A549 (cell line): ENCODE measurements at regions not wholly inside any gene's neighbourhood (a gene's known extent, or its start where the extent isn't known, plus 50 kb on each side); places are given as distances from the start of the nearest gene placed in this dataset.

Experiments used
- POLR2A ChIP-seq: IDR thresholded peaks from 2 replicates; pipeline ENCODE4 v1.6.1; 2012; ENCODE audit warnings: mild to moderate bottlenecking, low read length
- RCOR1 ChIP-seq: fragments of 150-350 bp; IDR thresholded peaks from 2 replicates; pipeline ENCODE4 v1.6.1; 2014; ENCODE audit warnings: antibody characterized with exemption, low read length, low read depth
- TF ChIP-seq, protein P1 (sequence below): fragments of >200 bp; sonication (Bioruptor Twin); formaldehyde crosslinking; IDR thresholded peaks from 3 replicates; pipeline ENCODE4 v1.5.1; 2016
- TF ChIP-seq, protein P2 (sequence below): fragments of 200-600 bp; sonication (generic); IDR thresholded peaks from 2 replicates; pipeline ENCODE4 v1.6.1; 2016; ENCODE audit warnings: antibody characterized with exemption, mild to moderate bottlenecking, moderate library complexity

DNA sequence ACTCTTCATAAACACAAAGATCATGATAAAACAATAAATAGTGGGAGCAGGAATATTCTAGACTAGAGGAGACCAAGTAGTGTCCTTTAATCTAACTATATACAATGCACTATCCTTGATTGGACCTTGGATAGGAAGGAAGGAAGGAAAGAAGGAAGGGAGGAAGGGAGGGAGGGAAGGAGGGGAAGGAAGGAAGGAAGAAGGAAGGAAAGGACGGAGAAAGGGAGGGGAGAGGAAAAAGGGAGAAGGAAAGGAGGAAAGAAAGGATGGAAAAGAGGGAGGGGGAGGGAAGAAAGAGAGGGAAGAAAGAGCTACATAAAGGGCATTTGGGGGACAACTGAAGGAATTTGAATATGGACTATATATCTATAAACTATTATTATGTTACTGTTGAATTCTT, 95.0 kb upstream of the SMARCAD1 start:
- TF ChIP-seq POLR2A (no peak), RCOR1 (no peak)
- TF ChIP-seq, protein P1, sequence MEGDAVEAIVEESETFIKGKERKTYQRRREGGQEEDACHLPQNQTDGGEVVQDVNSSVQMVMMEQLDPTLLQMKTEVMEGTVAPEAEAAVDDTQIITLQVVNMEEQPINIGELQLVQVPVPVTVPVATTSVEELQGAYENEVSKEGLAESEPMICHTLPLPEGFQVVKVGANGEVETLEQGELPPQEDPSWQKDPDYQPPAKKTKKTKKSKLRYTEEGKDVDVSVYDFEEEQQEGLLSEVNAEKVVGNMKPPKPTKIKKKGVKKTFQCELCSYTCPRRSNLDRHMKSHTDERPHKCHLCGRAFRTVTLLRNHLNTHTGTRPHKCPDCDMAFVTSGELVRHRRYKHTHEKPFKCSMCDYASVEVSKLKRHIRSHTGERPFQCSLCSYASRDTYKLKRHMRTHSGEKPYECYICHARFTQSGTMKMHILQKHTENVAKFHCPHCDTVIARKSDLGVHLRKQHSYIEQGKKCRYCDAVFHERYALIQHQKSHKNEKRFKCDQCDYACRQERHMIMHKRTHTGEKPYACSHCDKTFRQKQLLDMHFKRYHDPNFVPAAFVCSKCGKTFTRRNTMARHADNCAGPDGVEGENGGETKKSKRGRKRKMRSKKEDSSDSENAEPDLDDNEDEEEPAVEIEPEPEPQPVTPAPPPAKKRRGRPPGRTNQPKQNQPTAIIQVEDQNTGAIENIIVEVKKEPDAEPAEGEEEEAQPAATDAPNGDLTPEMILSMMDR: no peak
- TF ChIP-seq, protein P2, sequence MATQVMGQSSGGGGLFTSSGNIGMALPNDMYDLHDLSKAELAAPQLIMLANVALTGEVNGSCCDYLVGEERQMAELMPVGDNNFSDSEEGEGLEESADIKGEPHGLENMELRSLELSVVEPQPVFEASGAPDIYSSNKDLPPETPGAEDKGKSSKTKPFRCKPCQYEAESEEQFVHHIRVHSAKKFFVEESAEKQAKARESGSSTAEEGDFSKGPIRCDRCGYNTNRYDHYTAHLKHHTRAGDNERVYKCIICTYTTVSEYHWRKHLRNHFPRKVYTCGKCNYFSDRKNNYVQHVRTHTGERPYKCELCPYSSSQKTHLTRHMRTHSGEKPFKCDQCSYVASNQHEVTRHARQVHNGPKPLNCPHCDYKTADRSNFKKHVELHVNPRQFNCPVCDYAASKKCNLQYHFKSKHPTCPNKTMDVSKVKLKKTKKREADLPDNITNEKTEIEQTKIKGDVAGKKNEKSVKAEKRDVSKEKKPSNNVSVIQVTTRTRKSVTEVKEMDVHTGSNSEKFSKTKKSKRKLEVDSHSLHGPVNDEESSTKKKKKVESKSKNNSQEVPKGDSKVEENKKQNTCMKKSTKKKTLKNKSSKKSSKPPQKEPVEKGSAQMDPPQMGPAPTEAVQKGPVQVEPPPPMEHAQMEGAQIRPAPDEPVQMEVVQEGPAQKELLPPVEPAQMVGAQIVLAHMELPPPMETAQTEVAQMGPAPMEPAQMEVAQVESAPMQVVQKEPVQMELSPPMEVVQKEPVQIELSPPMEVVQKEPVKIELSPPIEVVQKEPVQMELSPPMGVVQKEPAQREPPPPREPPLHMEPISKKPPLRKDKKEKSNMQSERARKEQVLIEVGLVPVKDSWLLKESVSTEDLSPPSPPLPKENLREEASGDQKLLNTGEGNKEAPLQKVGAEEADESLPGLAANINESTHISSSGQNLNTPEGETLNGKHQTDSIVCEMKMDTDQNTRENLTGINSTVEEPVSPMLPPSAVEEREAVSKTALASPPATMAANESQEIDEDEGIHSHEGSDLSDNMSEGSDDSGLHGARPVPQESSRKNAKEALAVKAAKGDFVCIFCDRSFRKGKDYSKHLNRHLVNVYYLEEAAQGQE: no peak
